Astrocyte (in vitro differentiated cells and primary cell): ENCODE measurements at regions not wholly inside any gene's neighbourhood (a gene's known extent, or its start where the extent isn't known, plus 50 kb on each side); places are given as distances from the start of the nearest gene placed in this dataset.

Experiments
- DNase-seq: peaks from one replicate; pipeline ENCODE4 v3.0.0-alpha.2; 2010; ENCODE audit warnings: low read depth
- FAIRE-seq: peaks from 2 replicates; lab custom pipeline; 2011; peaks lifted over from hg19 to GRCh38; lab: Jason Lieb, UNC
- H2AFZ ChIP-seq: 2 replicates; pipeline ENCODE4 v1.6.0; 2012; ENCODE audit warnings: low read depth, low read length, inconsistent platforms
- H3K27ac ChIP-seq: 2 replicates; pipeline ENCODE4 v1.5.1; 2011; ENCODE audit warnings: low read depth, low read length, inconsistent platforms
- H3K27me3 ChIP-seq: 2 replicates; pipeline ENCODE4 v1.6.0; 2011; ENCODE audit warnings: low read length, inconsistent platforms; ENCODE audit not compliant: insufficient read depth
- H3K36me3 ChIP-seq: 2 replicates; pipeline ENCODE4 v1.5.1; 2011; ENCODE audit warnings: low read length, inconsistent platforms; ENCODE audit not compliant: insufficient read depth
- H3K4me1 ChIP-seq: 2 replicates; pipeline ENCODE4 v1.5.1; 2011; ENCODE audit warnings: low read length, inconsistent platforms; ENCODE audit not compliant: insufficient read depth
- H3K4me2 ChIP-seq: 2 replicates; pipeline ENCODE4 v1.6.0; 2012; ENCODE audit warnings: low read length, inconsistent platforms
- H3K4me3 ChIP-seq: 2 replicates; pipeline ENCODE4 v1.5.1; 2011; ENCODE audit warnings: low read depth, mild to moderate bottlenecking, low read length, inconsistent platforms; ENCODE audit not compliant: insufficient read depth
- H3K79me2 ChIP-seq: 2 replicates; pipeline ENCODE4 v1.6.0; 2012; ENCODE audit warnings: mild to moderate bottlenecking, low read length, inconsistent platforms; ENCODE audit not compliant: insufficient read depth
- H3K9ac ChIP-seq: 2 replicates; pipeline ENCODE4 v1.6.0; 2012; ENCODE audit warnings: mild to moderate bottlenecking, low read length, inconsistent platforms
- H3K9me3 ChIP-seq: 2 replicates; pipeline ENCODE4 v1.5.1; 2012; ENCODE audit warnings: low read depth, mild to moderate bottlenecking, low read length, inconsistent platforms; ENCODE audit not compliant: insufficient read depth
- H4K20me1 ChIP-seq: 2 replicates; pipeline ENCODE4 v1.6.0; 2012; ENCODE audit warnings: low read length, inconsistent platforms; ENCODE audit not compliant: insufficient read depth
- H3K27ac Mint-ChIP-seq: one replicate; pipeline ENCODE4 v1.8.0; 2021; ENCODE audit warnings: mild to moderate bottlenecking, mixed read lengths; ENCODE audit not compliant: unreplicated experiment
- H3K27me3 Mint-ChIP-seq: one replicate; pipeline ENCODE4 v1.8.0; 2021; ENCODE audit warnings: low read depth, mixed read lengths; ENCODE audit not compliant: unreplicated experiment
- H3K36me3 Mint-ChIP-seq: one replicate; pipeline ENCODE4 v1.8.0; 2021; ENCODE audit warnings: low read depth, mixed read lengths; ENCODE audit not compliant: unreplicated experiment
- H3K4me1 Mint-ChIP-seq: one replicate; pipeline ENCODE4 v1.8.0; 2021; ENCODE audit warnings: low read depth, mixed read lengths; ENCODE audit not compliant: unreplicated experiment
- H3K4me3 Mint-ChIP-seq: one replicate; pipeline ENCODE4 v1.8.0; 2021; ENCODE audit warnings: mild to moderate bottlenecking, moderate library complexity, mixed read lengths; ENCODE audit not compliant: unreplicated experiment
- H3K9me3 Mint-ChIP-seq: one replicate; pipeline ENCODE4 v1.8.0; 2021; ENCODE audit warnings: mild to moderate bottlenecking, mixed read lengths; ENCODE audit not compliant: unreplicated experiment
- CTCF ChIP-seq: IDR thresholded peaks from 2 replicates; pipeline ENCODE4 v1.5.1; 2011; ENCODE audit warnings: low read depth, mild to moderate bottlenecking, inconsistent platforms, low read length, moderate library complexity; ENCODE audit not compliant: insufficient read depth
- EZH2 ChIP-seq: IDR thresholded peaks from 2 replicates; pipeline ENCODE4 v1.6.1; 2012; ENCODE audit warnings: mild to moderate bottlenecking, low read length, inconsistent platforms; ENCODE audit not compliant: insufficient read depth

GRCh38 chr2:107068069-107068916, 182.3 kb upstream of the ST6GAL2 start:
- Mint-ChIP-seq H3K27me3 (peaks cover 5% of the 10 kb centered on the region), H3K36me3 (no peaks in the 10 kb centered on the region), H3K4me3 (no peak overlapping the region), H3K9me3 (no peaks in the 10 kb centered on the region), H3K4me1 (peaks cover 9% of the 10 kb centered on the region), H3K27ac (no peak overlapping the region)
- no peak overlapping the region for H3K4me3 ChIP-seq
- no peaks in the 10 kb centered on the region for H3K4me1 ChIP-seq
- H3K36me3 ChIP-seq: no peaks in the 10 kb centered on the region
- no peak overlapping the region for H3K4me2 ChIP-seq
- no peaks in the 10 kb centered on the region for H3K9me3 ChIP-seq
- H3K27ac ChIP-seq: no peak overlapping the region
- no peak for DNase-seq
- TF ChIP-seq EZH2: no peak
- no peak for TF ChIP-seq CTCF
- H3K79me2 ChIP-seq: no peaks in the 10 kb centered on the region
- no peak overlapping the region for H2AFZ ChIP-seq
- H3K27me3 ChIP-seq: no peaks in the 10 kb centered on the region
- no peaks in the 10 kb centered on the region for H4K20me1 ChIP-seq
- no peak for FAIRE-seq
- H3K9ac ChIP-seq: no peak overlapping the region

GRCh38 chr2:107069890-107070289, 183.9 kb upstream of the ST6GAL2 start:
- Mint-ChIP-seq H3K27ac (no peak overlapping the region), H3K9me3 (no peaks in the 10 kb centered on the region), H3K36me3 (no peaks in the 10 kb centered on the region), H3K4me3 (no peak overlapping the region), H3K4me1 (peaks cover 9% of the 10 kb centered on the region), H3K27me3 (peaks cover 5% of the 10 kb centered on the region)
- FAIRE-seq (no peak), DNase-seq (no peak)
- H2AFZ ChIP-seq: no peak overlapping the region
- no peaks in the 10 kb centered on the region for H4K20me1 ChIP-seq
- no peak overlapping the region for H3K9ac ChIP-seq
- H3K4me2 ChIP-seq: no peak overlapping the region
- H3K36me3 ChIP-seq: no peaks in the 10 kb centered on the region
- no peaks in the 10 kb centered on the region for H3K79me2 ChIP-seq
- no peaks in the 10 kb centered on the region for H3K27me3 ChIP-seq
- no peaks in the 10 kb centered on the region for H3K4me1 ChIP-seq
- no peak overlapping the region for H3K27ac ChIP-seq
- H3K9me3 ChIP-seq: no peaks in the 10 kb centered on the region
- H3K4me3 ChIP-seq: no peak overlapping the region
- TF ChIP-seq EZH2 (no peak), CTCF (no peak)
